HCT116 (cell line): ENCODE measurements at regions not wholly inside any gene's neighbourhood (a gene's known extent, or its start where the extent isn't known, plus 50 kb on each side); places are given as distances from the start of the nearest gene placed in this dataset.

Experiments
- ATAC-seq: fragments of 200-7000 bp; cut with Tn5 transposase; 2 replicates; pipeline ENCODE4 v1.9.1; 2020; ENCODE audit warnings: mild to moderate bottlenecking, moderate library complexity
- BruUV-seq: library from RNA; stranded (reverse); fragments of 400-500 nt; replicated peaks from 2 replicates; lab custom pipeline; 2021; lab: Mats Ljungman, UMichigan
- CTCF ChIA-PET: fragments of 300-600 bp; sonication (Branson Sonifier 250); formaldehyde crosslinking; loops from one replicate; lab custom pipeline; 2021; ENCODE audit warnings: antibody characterized with exemption; lab: Charles Lee
- POLR2A ChIA-PET: fragments of 300-600, 350-600 bp; sonication (Branson Sonifier 250); formaldehyde crosslinking; loops from one replicate; lab custom pipeline; 2021; ENCODE audit warnings: antibody characterized with exemption; lab: Charles Lee
- RAD21 ChIA-PET, 2 experiments: fragments of 300-600 bp; sonication (Branson Sonifier 250); formaldehyde crosslinking; loops; one replicate each; lab custom pipeline; 2023; ENCODE audit warnings: low total read pairs in 2 of 2; ENCODE audit not compliant: uncharacterized antibody in 2 of 2, unreplicated experiment in 2 of 2, low non-redundant PET in 1 of 2; lab: Charles Lee
- DNase-seq: peaks from one replicate; pipeline ENCODE4 v3.0.0-alpha.2; 2010; ENCODE audit warnings: low read depth, low spot score
- H2AFZ ChIP-seq: fragments of 200-600 bp; shearing (Covaris generic), sonication (generic); 2 replicates; pipeline ENCODE4 v1.6.1; 2017; ENCODE audit warnings: low read depth, mixed run types, mixed read lengths, antibody characterized with exemption, low read length; ENCODE audit not compliant: poor library complexity, severe bottlenecking
- H3K27ac ChIP-seq: 2 replicates; pipeline ENCODE4 v1.5.1; 2012; ENCODE audit warnings: low read depth, low read length
- H3K27me3 ChIP-seq: fragments of 200-600 bp; sonication (generic); 2 replicates; pipeline ENCODE4 v1.6.1; 2016; ENCODE audit warnings: mixed run types, low read length, mixed read lengths; ENCODE audit not compliant: insufficient read depth
- H3K36me3 ChIP-seq, 2 experiments: fragments of 200-500 bp in 1 of 2; fragments of 200-600 bp in 1 of 2; sonication (Bioruptor generic) in 1 of 2; sonication (generic) in 1 of 2; 2 replicates each; pipeline versions ENCODE4 v1.5.1 to v1.6.1; 2014 to 2016; ENCODE audit warnings: low read length in 2 of 2, inconsistent platforms in 1 of 2, mixed read lengths in 1 of 2, mixed run types in 1 of 2; ENCODE audit not compliant: insufficient read depth in 2 of 2, control insufficient read depth in 1 of 2
- H3K4me1 ChIP-seq, 2 experiments: fragments of 200-600 bp in 1 of 2; sonication (generic) in 1 of 2; 2 replicates each; pipeline versions ENCODE4 v1.5.1 to v1.6.1; 2012 to 2017; ENCODE audit warnings: low read length in 2 of 2, inconsistent platforms in 1 of 2, mild to moderate bottlenecking in 1 of 2, mixed read lengths in 1 of 2, mixed run types in 1 of 2, moderate library complexity in 1 of 2; ENCODE audit not compliant: insufficient read depth in 2 of 2, control insufficient read depth in 1 of 2
- H3K4me2 ChIP-seq: fragments of 200-600 bp; sonication (generic); 2 replicates; pipeline ENCODE4 v1.6.1; 2017; ENCODE audit warnings: mixed run types, low read length, mixed read lengths
- H3K4me3 ChIP-seq, 2 experiments: fragments of 200-600 bp in 1 of 2; sonication (generic) in 1 of 2; replicated peaks in 1 of 2; 2 replicates each; pipeline ENCODE4 v1.5.1; 2011 to 2016; ENCODE audit warnings: low read length in 2 of 2, control low read depth in 1 of 2, low read depth in 1 of 2, mild to moderate bottlenecking in 1 of 2, mixed read lengths in 1 of 2, mixed run types in 1 of 2
- H3K79me2 ChIP-seq: fragments of 200-600 bp; sonication (generic); 2 replicates; pipeline ENCODE4 v1.6.1; 2017; ENCODE audit warnings: mild to moderate bottlenecking, mixed run types, low read length, moderate library complexity, mixed read lengths; ENCODE audit not compliant: insufficient read depth
- H3K9ac ChIP-seq: fragments of 200-600 bp; sonication (generic); 2 replicates; pipeline ENCODE4 v1.6.1; 2016; ENCODE audit warnings: low read length, mixed read lengths
- H3K9me2 ChIP-seq: fragments of 200-600 bp; sonication (generic), shearing (Covaris generic); 2 replicates; pipeline ENCODE4 v1.6.1; 2017; ENCODE audit warnings: mixed run types, mild to moderate bottlenecking, moderate library complexity; ENCODE audit not compliant: insufficient read depth
- H3K9me3 ChIP-seq, 2 experiments: fragments of 200-500 bp in 1 of 2; fragments of 200-600 bp in 1 of 2; sonication (Bioruptor generic) in 1 of 2; sonication (generic) in 1 of 2; 2 replicates each; pipeline ENCODE4 v1.6.1; 2014 to 2017; ENCODE audit warnings: low read length in 2 of 2, mixed read lengths in 2 of 2, inconsistent platforms in 1 of 2, low read depth in 1 of 2, mild to moderate bottlenecking in 1 of 2, mixed run types in 1 of 2, moderate library complexity in 1 of 2; ENCODE audit not compliant: control insufficient read depth in 1 of 2, insufficient read depth in 1 of 2
- H4K20me1 ChIP-seq: fragments of 200-600 bp; sonication (generic), shearing (Covaris generic); 2 replicates; pipeline ENCODE4 v1.6.1; 2017; ENCODE audit warnings: mixed run types, mild to moderate bottlenecking, moderate library complexity; ENCODE audit not compliant: insufficient read depth
- CBX3 ChIP-seq: IDR thresholded peaks from 2 replicates; pipeline ENCODE4 v1.6.1; 2012; ENCODE audit warnings: low read depth
- CEBPB ChIP-seq: IDR thresholded peaks from 2 replicates; pipeline ENCODE4 v1.6.1; 2012; ENCODE audit warnings: low read depth
- EGR1 ChIP-seq: IDR thresholded peaks from 2 replicates; pipeline ENCODE4 v1.6.1; 2012; ENCODE audit warnings: low read depth
- EZH2 ChIP-seq: fragments of 200-600 bp; sonication (generic); IDR thresholded peaks from 2 replicates; pipeline ENCODE4 v1.6.1; 2017; ENCODE audit warnings: antibody characterized with exemption, mixed run types
- EZH2phosphoT487 ChIP-seq: fragments of 200-600 bp; IDR thresholded peaks from 2 replicates; pipeline ENCODE4 v1.6.1; 2018; ENCODE audit warnings: antibody characterized with exemption, borderline replicate concordance
- FOSL1 ChIP-seq: IDR thresholded peaks from 2 replicates; pipeline ENCODE4 v1.6.1; 2012; ENCODE audit warnings: low read depth
- JUND ChIP-seq: IDR thresholded peaks from 2 replicates; pipeline ENCODE4 v1.6.1; 2012
- MAX ChIP-seq: IDR thresholded peaks from 2 replicates; pipeline ENCODE4 v1.6.1; 2012
- POLR2A ChIP-seq: IDR thresholded peaks from 2 replicates; pipeline ENCODE4 v1.7.0; 2011; ENCODE audit warnings: borderline replicate concordance; ENCODE audit not compliant: insufficient read depth, insufficient read length; ENCODE audit errors: extremely low read depth
- POLR2AphosphoS5 ChIP-seq: IDR thresholded peaks from 2 replicates; pipeline ENCODE4 v1.6.1; 2011; ENCODE audit warnings: mild to moderate bottlenecking, low read depth, low read length, moderate library complexity
- SIN3A ChIP-seq: IDR thresholded peaks from 2 replicates; pipeline ENCODE4 v1.6.1; 2012; ENCODE audit warnings: low read depth
- SRF ChIP-seq: IDR thresholded peaks from 2 replicates; pipeline ENCODE4 v1.6.1; 2012; ENCODE audit warnings: low read depth
- TCF7L2 ChIP-seq: IDR thresholded peaks from 2 replicates; pipeline ENCODE4 v1.7.0; 2011; ENCODE audit warnings: borderline replicate concordance, inconsistent platforms; ENCODE audit not compliant: insufficient read depth, insufficient read length; ENCODE audit errors: extremely low read depth
- ZFX ChIP-seq: fragments of 450-650 bp; IDR thresholded peaks from 2 replicates; pipeline ENCODE4 v1.6.1; 2017
- ZNF274 ChIP-seq: fragments of 200-500 bp; sonication (Bioruptor generic); IDR thresholded peaks from 2 replicates; pipeline ENCODE4 v1.6.1; 2014; ENCODE audit warnings: mild to moderate bottlenecking, low read depth, low read length, inconsistent platforms
- intact Hi-C: fragments of 100-400 bp; cut with micrococcal nuclease; formaldehyde crosslinking; loops from 2 replicates; pipeline ENCODE4 v1.10.0; 2022
- TF ChIP-seq, protein P1 (sequence below): IDR thresholded peaks from 2 replicates; pipeline ENCODE4 v1.6.1; 2012
- TF ChIP-seq, protein P2 (sequence below): IDR thresholded peaks from 2 replicates; pipeline ENCODE4 v1.6.1; 2012; ENCODE audit warnings: low read depth

DNA sequence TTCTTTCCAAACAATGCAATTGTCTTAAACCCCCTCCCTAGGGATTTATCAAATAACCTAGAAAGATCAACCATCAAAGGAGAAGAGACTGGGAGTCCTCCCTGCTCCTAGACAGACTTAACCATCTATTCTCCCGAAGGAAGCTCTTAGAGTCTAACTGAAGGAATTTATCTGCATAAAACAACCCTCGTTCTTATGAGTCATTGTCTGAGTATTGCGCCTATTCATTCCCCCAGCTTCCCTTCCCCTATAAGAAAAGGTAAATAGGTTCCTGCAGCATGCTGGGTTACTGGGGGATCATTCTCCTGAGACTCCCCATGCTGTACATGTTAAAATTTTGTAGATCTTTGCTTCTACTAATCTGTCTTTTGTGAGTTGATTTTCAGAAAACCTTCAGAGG is 412.7 kb downstream of the OCA2 start (continued):
- TF ChIP-seq, protein P1, sequence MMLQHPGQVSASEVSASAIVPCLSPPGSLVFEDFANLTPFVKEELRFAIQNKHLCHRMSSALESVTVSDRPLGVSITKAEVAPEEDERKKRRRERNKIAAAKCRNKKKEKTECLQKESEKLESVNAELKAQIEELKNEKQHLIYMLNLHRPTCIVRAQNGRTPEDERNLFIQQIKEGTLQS = no peak
- TF ChIP-seq JUND (no peak), POLR2AphosphoS5 (no peak), MAX (no peak), EZH2 (no peak), SIN3A (no peak)

- no peak overlapping the region for H3K4me2 ChIP-seq
- no peak for ATAC-seq
- DNase-seq = no peak
- RAD21 ChIA-PET = no interaction called here
- TF ChIP-seq ZNF274 (no peak), CBX3 (no peak), EGR1 (no peak), SRF (no peak), CEBPB (no peak), EZH2phosphoT487 (no peak), TCF7L2 (no peak), EZH2 (no peak), SIN3A (no peak), POLR2A (no peak), POLR2AphosphoS5 (no peak), FOSL1 (no peak), ZFX (no peak)
- TF ChIP-seq, protein P1 = no peak
- TF ChIP-seq, protein P2, sequence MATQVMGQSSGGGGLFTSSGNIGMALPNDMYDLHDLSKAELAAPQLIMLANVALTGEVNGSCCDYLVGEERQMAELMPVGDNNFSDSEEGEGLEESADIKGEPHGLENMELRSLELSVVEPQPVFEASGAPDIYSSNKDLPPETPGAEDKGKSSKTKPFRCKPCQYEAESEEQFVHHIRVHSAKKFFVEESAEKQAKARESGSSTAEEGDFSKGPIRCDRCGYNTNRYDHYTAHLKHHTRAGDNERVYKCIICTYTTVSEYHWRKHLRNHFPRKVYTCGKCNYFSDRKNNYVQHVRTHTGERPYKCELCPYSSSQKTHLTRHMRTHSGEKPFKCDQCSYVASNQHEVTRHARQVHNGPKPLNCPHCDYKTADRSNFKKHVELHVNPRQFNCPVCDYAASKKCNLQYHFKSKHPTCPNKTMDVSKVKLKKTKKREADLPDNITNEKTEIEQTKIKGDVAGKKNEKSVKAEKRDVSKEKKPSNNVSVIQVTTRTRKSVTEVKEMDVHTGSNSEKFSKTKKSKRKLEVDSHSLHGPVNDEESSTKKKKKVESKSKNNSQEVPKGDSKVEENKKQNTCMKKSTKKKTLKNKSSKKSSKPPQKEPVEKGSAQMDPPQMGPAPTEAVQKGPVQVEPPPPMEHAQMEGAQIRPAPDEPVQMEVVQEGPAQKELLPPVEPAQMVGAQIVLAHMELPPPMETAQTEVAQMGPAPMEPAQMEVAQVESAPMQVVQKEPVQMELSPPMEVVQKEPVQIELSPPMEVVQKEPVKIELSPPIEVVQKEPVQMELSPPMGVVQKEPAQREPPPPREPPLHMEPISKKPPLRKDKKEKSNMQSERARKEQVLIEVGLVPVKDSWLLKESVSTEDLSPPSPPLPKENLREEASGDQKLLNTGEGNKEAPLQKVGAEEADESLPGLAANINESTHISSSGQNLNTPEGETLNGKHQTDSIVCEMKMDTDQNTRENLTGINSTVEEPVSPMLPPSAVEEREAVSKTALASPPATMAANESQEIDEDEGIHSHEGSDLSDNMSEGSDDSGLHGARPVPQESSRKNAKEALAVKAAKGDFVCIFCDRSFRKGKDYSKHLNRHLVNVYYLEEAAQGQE = no peak
- TF ChIP-seq, all 23 proteins: peak for 0
- Histone ChIP-seq H3K4me1 (no peaks in the 10 kb centered on the region), H2AFZ (no peak overlapping the region), H3K79me2 (no peaks in the 10 kb centered on the region), H3K27ac (no peak overlapping the region), H3K9ac (no peak overlapping the region), H3K27me3 (no peaks in the 10 kb centered on the region), H4K20me1 (no peaks in the 10 kb centered on the region), H3K9me3 (peaks cover 4 to 33% of the 10 kb centered on the region in 2 experiments; a peak in 2 of 4 replicates), H3K4me3 (no peak overlapping the region), H3K36me3 (no peaks in the 10 kb centered on the region), H3K9me2 (no peaks in the 10 kb centered on the region)
- no TSS peak for BruUV-seq
- POLR2A ChIA-PET = no interaction called here
- CTCF ChIA-PET = no interaction called here
- intact Hi-C loops = no loop called here
Observed at GRCh38 chr15:27685644-27686043, 413.5 kb downstream of the OCA2 start.
